ENCODE measurements at regions not wholly inside any gene's neighbourhood (a gene's known extent, or its start where the extent isn't known, plus 50 kb on each side); places are given as distances from the start of the nearest gene placed in this dataset.

DNA sequence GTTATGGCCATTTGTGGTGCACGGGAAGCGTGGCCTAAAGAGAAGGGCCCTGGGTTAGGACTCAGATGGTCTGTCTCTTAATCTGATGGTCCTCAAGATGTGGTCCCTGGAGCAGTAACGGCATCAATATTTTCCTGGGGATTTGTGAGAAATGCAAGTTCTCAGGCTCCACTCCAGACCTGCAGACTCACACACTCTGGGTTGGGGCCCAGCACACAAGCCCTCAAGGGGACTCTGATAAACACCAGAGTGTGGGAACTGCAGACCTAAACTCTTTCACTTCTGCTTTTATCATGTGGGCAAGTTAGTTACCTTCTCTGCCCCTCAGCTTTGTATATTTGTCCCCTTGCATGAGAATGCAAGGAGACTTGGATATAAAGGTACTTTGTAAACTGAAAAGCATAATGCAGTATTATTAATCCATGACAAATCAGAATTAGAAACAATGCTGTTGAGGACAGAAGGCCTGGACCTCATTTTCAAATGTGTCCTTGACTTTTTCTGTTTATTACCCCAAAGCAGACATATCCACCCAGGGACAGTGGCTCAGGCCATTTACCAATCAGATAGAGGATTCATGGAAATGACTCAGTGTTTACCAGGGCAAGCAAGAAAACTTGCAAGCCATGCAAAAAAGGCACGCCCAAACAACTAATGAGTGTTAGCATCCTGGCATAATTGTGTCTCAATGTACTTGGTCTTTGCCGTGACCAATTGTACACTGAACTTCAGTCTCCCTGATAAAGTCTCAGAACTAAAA, 157.0 kb downstream of the ASCL1 start:
- Histone ChIP-seq H3K27ac (no peak overlapping the region), H3K36me3 (no peaks in the 10 kb centered on the region), H3K9me3 (no peaks in the 10 kb centered on the region), H3K4me1 (no peaks in the 10 kb centered on the region), H3K27me3 (no peaks in the 10 kb centered on the region), H3K4me3 (no peak overlapping the region)
- FAIRE-seq (no peak), ATAC-seq (peak in 1 of 4 donors; percentile 35), DNase-seq (no peak)
- TF ChIP-seq, protein P1, sequence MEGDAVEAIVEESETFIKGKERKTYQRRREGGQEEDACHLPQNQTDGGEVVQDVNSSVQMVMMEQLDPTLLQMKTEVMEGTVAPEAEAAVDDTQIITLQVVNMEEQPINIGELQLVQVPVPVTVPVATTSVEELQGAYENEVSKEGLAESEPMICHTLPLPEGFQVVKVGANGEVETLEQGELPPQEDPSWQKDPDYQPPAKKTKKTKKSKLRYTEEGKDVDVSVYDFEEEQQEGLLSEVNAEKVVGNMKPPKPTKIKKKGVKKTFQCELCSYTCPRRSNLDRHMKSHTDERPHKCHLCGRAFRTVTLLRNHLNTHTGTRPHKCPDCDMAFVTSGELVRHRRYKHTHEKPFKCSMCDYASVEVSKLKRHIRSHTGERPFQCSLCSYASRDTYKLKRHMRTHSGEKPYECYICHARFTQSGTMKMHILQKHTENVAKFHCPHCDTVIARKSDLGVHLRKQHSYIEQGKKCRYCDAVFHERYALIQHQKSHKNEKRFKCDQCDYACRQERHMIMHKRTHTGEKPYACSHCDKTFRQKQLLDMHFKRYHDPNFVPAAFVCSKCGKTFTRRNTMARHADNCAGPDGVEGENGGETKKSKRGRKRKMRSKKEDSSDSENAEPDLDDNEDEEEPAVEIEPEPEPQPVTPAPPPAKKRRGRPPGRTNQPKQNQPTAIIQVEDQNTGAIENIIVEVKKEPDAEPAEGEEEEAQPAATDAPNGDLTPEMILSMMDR (IDR thresholded peaks at IDR 0.05): no peak
- intact Hi-C loops (cut with DNase I): no loop called here
- 74 to 83% methylated on average over 5 of the region's 5 CpGs for WGBS, 2 donors

DNA sequence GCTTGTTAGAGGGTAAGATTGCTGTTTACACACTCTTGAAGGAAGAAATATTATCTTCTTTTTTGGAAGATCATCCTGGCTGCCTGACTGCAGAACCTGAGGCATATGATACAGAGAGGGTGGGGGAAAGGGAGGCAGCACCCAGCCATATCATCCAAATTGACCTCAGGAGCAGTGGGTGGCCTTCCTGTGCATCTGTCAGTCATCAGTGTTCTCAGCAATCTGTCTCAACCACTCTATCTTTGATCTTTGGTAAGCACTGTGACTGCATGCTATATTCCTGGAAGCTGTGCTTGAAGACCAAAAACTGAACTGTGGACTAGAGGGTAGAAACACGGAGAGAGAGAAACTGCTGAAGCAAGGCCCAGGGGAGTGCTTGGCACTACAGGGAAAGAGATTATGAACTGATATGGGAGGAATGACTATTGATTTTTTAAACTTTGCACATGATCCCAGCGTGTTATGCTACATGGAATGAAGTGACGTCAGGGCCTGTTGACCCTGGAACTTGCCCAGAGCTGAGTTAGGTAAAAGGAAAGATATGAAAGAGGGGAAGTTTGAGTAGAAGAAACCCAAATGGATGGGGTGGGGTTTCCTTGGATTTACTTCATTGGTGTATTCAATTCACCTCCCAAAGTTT, 171.5 kb downstream of the ASCL1 start:
- H3K4me1 ChIP-seq: peaks cover 0 to 11% (median 0%) of the 10 kb centered on the region in 3 donors
- H3K9me3 ChIP-seq: no peaks in the 10 kb centered on the region
- H3K27me3 ChIP-seq: no peaks in the 10 kb centered on the region
- 12 to 18% methylated on average over 3 of the region's 3 CpGs for WGBS, 2 donors
- TF ChIP-seq, protein P1 (IDR thresholded peaks at IDR 0.05): no peak
- H3K36me3 ChIP-seq: no peaks in the 10 kb centered on the region
- FAIRE-seq: no peak
- ATAC-seq: peak; percentile 83 to 98 (median 95)
- no peak overlapping the region for H3K4me3 ChIP-seq
- intact Hi-C loops (cut with DNase I): no loop called here
- DNase-seq: peak in 4 of 6 donors; percentile 26 to 57 (median 42)
- H3K27ac ChIP-seq: no peak overlapping the region

DNA sequence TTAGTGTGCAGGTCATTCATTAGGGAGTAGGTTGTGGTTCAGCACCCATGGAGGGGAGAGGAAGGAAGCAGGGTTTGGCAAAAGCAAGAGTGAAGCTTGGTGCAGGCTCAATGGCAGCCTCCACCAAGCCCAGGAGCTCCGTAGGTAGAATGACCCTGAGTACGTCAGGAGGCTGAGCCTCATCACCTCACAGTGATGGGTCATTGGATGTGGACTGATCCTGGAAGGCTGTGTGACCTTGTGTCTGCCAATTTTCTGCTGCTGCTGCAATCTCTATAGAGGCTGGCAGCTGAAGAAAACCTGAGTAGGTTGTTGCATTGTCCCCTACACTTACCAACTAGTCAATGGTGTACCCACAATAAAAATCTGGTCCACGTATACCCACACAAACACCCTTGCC, 173.1 kb downstream of the ASCL1 start:
- TF ChIP-seq, protein P1 (IDR thresholded peaks at IDR 0.05): no peak
- Histone ChIP-seq H3K27ac (no peak overlapping the region), H3K36me3 (no peaks in the 10 kb centered on the region), H3K4me3 (no peak overlapping the region), H3K27me3 (no peaks in the 10 kb centered on the region), H3K4me1 (peaks cover 0 to 11% (median 0%) of the 10 kb centered on the region in 3 donors), H3K9me3 (peaks cover 0 to 4% (median 0%) of the 10 kb centered on the region in 4 donors)
- intact Hi-C loops (cut with DNase I): no loop called here
- WGBS, 2 donors: 58 to 85% methylated on average over 3 of the region's 3 CpGs
- DNase-seq: no peak
- no peak for ATAC-seq
- FAIRE-seq: no peak

DNA sequence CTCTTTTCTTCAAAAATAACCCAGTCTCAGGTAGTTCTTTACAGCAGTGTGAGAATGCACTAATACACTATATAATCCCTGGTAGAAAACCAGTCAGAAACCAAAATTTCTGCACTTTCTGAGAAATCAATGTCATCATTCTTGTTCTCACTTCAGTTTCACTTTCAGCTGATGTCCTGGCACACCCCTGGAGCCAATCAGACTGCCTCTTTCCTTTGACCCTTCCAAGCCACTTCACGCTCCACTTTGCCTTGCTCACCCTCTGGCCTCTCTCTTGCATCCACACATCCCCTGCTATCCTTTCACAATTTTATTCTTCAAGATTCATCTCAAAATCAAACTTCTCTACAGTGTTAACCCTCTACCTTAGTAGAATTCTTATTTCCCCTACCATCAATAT, 181.1 kb downstream of the ASCL1 start:
- Histone ChIP-seq H3K4me1 (no peaks in the 10 kb centered on the region), H3K27ac (no peak overlapping the region), H3K27me3 (no peaks in the 10 kb centered on the region), H3K36me3 (no peaks in the 10 kb centered on the region), H3K9me3 (peaks cover 0 to 4% (median 0%) of the 10 kb centered on the region in 4 donors), H3K4me3 (no peak overlapping the region)
- no peak for ATAC-seq
- 85 to 95% methylated on average over 1 of the region's 1 CpG for WGBS, 2 donors
- intact Hi-C loops (cut with DNase I): no loop called here
- DNase-seq: no peak
- TF ChIP-seq, protein P1 (IDR thresholded peaks at IDR 0.05): no peak
- no peak for FAIRE-seq

DNA sequence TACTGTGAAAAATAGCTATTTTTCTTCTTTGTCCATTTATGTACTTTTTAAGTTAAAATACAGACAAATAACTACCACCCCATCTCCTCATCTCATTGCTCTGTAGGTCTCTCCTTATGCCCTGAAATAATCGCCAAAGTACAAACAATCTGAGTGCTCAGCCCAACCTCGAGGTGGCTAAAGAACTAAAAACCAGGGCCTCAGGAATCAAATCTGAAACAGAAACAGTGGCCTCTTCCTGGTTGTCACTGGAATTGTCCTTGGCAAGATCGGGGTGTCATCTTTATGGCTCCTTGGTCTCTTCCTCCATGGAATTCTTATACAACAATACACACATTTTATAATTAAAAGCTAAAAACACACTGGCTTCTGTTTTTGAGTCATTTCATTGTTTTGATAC, 182.4 kb downstream of the ASCL1 start:
- TF ChIP-seq, protein P1 (IDR thresholded peaks at IDR 0.05): no peak
- no peak overlapping the region for H3K4me3 ChIP-seq
- 35 to 67% methylated on average over 3 of the region's 3 CpGs for WGBS, 2 donors
- no peaks in the 10 kb centered on the region for H3K36me3 ChIP-seq
- H3K4me1 ChIP-seq: no peaks in the 10 kb centered on the region
- intact Hi-C loops (cut with DNase I): no loop called here
- H3K27me3 ChIP-seq: no peaks in the 10 kb centered on the region
- ATAC-seq: no peak
- H3K27ac ChIP-seq: no peak overlapping the region
- no peak for FAIRE-seq
- no peak for DNase-seq
- H3K9me3 ChIP-seq: no peaks in the 10 kb centered on the region
